HuH-7.5 (cell line): ENCODE measurements at regions not wholly inside any gene's neighbourhood (a gene's known extent, or its start where the extent isn't known, plus 50 kb on each side); places are given as distances from the start of the nearest gene placed in this dataset.

ENCODE experiments used
- DNase-seq: peaks from one replicate; pipeline ENCODE4 v3.0.0; 2011; ENCODE audit warnings: low spot score

DNA sequence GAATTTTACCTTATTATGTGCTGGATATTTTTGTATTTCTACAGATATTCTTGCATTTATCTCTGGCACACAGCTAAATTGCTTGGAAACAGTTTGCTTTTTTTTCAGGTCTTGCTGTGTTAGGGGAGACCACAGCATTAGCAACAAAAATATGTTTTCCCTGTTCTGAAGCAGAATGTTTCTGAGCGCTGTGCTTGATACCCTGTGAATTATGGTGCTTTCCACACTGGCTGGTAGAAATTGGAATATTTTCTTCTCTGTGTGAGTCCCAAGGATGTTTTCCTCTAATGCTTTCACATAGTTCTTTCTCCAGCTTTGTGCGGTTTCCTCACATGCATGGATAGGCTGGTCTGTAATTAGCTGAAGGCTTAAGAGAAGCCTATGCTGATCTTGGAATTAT is 651.6 kb upstream of the IGFBP3 start:
- no peak for DNase-seq

DNA sequence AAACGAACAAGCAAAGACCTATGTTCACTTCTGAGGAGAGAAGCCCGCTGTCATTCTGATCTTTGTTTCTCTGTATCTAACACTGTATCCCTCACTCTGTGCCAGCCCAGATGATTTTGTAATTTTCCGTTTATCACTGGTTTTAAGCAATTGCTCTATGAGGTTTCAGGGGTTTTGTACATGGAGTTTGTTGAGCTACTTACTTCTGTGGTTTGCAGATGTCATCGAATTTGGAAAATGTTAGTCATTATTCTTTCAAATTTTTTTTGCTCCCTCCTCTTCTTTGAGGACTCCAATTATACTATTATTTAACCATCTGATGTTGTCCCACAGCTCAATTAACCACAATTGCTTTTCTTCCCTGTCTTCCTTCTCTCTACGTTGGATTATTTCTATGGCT is 650.9 kb upstream of the IGFBP3 start:
- DNase-seq, result no peak

DNA sequence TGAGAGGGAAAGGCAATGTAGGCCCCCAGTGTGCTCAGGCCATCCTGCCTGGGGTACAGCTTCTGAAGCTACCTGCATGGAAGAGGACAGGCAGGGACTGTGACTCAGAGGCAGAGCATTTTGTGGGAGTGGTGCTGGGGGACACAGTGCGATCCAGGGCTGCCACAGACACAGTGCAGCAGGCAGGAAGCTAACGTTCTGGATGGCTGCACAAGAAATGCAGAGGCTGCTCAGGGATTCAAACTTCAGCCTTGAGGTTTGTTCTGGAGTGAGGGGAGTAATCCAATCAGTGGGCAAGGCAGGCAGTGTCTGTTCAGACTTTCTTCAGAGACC is 648.0 kb upstream of the IGFBP3 start:
- no peak for DNase-seq

DNA sequence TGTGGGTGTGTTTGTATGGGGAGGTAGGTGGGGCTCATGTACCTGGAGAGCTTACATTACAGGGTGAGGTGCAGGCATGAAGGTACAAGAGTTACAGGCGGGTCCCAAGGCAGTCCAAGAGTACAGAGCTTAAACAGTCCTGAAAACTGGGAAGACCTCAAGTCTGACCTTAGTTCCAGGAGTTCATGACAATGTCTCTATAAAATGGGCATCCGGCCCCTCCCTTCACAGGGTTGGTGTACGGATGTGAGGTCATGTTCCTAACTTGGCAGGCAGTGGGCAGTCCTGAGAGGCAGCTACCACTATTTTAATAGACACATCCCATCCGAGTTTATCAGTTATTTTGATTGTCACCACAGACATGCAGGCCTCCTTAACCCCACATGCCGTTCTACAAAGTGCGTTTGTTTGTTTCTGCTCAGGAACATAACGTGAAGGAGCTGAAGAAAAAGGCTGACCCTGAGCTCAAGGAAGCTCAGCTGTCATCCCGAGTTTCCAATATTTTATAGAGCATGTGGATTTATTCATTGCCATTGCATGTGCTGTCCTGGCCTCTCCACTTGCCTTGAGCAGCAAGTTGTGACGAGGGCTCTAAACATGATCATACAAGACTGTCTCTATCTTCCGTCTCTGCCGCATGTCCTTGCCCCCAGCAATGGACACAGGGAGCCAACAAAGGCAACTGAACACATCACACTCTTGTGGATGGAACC is 647.5 kb upstream of the IGFBP3 start:
- DNase-seq, result no peak

DNA sequence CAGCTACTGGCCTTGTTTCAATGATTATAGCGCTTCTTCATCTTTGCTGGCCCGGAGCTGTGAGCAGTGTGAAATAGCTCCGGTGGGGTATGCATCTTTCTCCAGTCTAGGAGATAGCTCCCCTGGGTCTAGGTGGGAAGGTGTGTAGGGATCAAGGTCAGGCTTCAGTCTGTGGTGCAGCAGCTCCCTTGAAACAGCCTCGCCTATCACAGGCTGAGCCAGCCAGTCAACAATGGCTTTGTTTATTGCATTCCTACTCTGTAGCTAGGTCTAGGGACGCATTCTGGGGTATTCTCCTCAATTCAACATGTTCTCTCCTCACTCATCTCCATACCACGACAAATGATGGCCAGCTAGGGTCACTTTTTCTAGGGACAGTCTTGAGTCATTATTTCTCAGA is 646.8 kb upstream of the IGFBP3 start:
- DNase-seq, result no peak

DNA sequence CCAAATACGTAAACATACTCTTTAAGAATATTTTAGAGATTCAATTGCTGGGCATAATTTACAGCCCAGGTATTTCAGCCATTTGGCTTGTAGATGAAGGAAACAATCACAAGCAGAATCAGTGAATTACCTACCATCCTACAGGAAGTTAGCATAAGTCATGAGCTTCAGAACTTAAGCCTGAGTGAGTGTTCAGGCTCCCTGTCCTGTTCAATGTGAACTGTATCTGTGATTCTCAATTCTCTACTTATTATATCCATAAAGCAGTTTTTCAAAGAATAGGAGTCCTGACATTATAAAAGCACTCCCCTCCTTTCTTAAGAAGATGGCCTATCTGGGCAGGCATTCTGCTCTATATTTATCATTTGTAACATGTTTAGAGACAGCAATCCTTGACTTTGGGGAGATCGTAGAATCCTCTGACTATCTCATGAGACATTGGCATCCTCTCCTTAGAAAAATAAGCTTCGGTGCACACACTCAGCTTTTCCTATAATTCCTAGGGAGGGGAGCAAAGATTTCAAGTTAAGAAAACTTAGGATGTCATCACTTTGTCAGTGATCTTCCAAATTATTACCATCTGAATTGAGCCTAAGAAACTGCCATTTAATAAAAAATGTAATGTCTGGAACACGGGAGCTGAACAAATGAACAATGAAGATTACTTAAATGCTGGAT is 645.2 kb upstream of the IGFBP3 start:
- no peak for DNase-seq

DNA sequence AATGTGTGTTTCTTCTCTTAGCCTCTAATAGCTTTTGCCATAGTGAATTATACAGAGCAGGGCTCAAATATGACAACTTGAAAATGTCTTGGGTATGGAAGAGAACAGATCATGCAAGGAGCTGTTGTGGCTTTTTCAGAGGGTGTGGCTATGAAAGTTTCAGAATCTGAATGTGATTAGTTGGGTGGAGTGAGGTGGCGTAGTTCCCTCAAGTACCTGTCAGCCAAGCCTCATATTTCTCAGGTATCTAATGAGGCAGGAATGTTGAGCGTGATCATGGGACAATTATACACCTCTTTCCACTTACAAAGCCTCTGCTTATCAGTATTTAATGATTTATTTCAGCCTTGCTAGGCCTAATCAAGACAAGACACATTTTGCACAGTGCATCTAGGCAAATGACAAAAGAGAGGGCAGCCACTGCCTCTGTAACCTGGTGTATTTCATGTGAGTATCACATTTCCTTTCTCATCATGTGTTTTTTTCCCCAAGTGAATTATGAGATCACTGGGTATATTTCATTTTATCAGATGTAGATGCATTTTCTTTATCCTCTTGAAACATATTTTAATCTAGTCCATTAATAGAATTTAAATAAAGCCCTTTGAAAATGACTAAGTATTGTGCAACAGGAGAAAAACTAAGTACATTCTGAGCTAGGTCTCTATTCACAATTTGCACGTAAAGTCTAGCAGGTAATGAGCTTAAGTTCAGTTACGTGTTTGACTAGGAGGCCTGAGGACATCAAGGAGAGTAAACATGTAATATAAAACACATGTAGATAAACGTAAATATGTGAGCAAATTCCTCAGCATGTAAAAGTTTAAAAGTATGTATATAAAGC is 644.4 kb upstream of the IGFBP3 start:
- no peak for DNase-seq

DNA sequence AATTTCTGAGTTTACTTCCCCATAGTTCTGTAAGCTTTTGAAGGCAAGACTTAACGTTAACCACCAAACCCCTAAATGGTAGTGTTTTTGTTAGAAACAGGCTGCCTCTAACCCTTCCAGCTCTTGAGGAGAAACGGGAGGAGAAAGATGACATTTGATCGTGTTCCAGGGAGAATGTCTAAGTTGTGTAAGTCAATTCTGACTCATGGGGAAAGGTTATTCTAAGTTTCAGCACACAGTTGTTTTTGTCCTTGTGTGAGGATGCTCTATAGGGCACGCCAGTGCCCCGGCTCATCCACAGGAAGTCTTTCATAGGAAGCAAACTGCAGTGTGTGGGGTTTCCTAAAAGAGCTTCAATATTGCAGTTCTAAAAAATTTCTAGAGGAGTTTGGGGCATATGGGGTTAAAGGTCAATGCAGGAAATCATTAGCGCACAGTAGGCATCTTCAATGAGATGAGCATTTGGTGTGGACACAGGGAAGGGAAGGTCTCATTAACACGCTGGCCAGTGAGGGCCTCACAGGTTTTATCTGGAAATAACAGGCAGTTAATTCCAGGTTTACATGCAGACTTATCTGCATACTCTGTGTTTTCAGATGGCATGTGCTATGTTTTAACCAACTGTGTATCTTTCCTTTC is 638.2 kb upstream of the IGFBP3 start:
- no peak for DNase-seq

DNA sequence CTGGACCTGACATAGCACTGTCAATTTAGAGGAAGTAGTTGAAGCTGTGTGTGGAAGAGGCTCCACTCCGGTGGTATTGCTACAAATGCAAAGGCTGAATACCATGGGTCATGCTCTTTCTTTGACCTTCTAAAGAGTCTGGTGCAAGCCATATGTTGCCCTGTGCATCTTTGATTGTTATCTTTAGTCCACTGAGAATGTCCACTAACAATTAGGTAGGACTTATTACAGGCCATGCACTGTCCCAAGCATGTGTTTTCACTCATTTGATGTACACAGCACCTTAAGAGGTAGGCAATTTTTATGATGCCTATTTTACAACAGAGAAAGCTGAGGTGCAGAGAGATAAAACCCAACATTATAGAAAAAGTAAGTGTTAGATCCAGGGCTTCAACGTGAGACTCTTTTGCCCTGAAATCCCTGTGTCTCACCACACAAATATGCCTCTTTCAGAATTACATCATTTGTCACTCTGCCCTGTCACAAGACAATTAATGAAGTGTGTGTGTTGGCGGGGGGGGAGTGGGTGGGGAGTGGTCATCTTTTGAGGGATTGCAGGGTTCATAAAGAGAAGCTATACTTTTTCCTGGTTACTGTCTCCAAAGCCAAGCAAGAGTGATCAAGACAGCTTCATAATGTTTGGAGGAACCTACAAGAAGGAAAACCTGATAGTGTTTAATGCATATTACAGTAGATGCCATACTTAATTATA is 637.6 kb upstream of the IGFBP3 start:
- no peak for DNase-seq

DNA sequence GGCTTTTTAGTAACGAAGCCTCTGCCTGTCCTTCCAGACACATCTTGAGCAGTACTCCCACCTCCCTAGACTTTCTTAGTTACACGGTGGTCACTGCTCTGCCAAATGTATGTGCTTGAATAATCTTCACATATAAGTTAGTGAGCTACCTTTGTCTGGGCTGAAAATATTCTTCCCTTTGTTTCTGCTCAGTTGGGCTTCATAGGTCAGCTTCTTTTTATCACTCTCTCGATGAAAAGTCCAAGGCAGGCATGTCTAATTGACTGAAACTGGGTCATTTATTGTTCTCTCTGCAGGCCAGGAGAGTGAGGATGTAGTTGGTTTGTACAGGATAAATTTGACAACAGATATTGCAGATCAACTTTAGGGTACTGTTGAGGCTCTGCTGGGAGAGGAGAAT is 636.7 kb upstream of the IGFBP3 start:
- DNase-seq, result no peak

DNA sequence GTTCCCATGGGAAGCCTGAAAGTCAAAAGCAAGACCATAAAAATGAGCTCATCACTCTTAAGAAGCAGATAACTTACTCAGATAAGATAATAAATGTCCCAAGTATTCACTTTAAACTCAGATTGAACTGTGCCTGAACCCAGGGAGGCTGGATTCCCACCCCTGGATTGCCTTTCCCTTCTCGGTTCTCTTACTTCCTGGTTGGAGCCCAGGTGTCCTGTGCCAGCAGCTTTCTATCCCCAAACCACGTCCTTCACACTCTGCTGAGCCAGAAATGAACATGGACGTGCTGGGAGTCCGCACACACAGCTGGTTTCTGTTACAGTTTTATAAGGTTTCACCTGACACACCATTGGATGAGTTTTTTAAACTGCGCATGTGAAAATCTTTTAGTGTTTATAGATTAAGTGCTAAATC is 636.2 kb upstream of the IGFBP3 start:
- no peak for DNase-seq

DNA sequence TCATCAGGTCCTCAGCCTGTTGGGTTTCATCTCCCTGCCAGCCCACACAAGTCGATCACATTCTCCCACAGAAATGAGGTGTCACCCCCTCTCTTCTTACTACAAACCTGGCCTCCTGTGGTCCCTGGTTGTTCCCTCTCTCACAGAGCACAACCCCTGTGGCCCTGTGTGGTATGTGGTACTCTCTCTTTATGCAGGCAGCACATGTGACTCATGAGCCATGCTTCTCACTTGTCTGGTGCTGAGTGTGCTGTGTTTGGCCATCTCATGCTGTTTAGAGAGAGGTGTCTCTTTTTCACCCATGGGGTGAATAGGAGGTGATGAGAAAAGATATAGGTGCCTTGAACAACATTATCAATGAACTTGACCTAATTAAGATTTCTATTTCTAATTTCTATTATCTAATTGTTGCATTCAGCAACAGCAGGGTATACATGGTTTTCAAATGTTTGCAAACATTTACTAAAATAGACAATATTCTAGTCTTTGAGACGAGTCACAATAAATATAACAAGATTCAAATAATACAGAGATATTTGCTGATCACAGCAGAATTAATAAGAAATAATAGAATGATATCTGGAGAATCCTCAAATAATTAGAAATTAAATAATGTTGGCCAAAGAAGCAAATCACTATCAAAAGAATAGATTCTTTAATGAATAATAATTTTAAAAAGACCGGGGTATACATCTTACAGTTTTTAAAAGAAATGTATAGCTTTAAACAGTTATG is 633.8 kb upstream of the IGFBP3 start:
- no peak for DNase-seq

DNA sequence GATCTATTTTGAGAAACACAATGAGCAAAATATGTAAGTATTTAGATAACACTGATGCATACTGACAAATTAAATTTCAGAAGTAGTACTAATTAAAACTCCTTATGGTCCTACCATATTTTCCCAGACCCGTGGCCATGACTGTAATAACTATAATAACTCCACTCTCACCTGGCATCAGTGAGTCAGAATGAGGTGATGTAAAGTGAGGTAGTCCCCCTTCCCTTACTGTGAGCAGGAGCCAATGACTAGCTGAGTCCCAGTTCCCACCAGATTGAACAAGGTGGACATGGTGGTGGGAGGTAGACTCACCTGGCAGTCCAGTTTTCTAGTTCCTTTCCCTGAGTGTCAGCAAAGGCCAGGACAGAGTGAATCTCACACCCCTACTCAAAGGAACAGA is 630.5 kb upstream of the IGFBP3 start:
- no peak for DNase-seq

DNA sequence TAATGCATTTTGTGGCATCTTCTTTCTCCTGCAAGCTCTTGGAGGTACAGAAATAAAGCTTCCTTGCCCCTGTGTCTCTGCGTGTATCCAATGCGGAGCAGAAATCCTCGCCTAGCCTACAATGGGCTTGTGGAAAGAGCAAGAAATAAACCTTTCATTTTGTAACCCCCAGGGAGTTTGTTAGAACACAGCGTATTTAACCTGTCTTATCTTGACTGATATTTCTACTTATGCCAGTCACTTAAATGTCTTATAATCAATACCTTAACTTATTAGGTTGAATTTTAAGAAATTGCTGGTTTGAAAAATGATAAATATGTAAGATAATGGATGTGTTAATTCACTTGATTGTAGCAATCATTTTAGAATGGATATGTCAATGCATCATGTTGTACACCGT is 629.8 kb upstream of the IGFBP3 start:
- DNase-seq, result no peak

DNA sequence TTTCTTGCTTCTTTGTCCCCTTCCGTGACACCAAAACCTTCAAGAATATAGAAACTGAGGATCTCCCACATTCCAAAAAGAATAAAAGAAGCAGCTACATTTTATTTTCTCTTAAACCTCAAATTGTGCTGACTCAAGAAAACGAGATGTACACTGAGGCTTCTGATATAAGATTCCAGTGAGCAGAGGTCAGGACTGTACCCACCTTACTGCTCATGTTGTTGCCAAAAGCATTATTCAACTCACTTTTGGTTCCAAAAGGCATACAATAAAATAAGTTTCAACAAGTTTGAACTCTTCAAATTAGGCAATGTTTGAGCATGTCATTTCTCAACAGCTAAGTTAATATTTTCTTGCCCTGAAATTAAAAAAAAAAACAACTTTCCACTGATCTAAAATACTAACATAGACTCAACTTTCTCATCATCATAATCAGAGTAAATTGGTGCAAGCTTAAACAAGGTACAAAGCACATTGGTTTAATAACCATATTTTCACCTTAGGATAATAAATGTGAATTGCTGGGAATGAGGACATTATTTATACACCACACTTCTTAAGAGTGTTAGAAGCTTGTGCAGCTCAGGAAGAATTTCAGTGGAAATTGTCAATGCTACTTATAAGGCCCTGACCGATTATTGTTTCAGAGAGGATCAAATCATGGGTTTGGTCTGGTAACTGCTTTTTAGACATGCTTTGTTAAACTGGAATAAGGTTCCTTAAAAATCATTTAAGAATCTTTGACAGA is 629.0 kb upstream of the IGFBP3 start:
- DNase-seq, result no peak

DNA sequence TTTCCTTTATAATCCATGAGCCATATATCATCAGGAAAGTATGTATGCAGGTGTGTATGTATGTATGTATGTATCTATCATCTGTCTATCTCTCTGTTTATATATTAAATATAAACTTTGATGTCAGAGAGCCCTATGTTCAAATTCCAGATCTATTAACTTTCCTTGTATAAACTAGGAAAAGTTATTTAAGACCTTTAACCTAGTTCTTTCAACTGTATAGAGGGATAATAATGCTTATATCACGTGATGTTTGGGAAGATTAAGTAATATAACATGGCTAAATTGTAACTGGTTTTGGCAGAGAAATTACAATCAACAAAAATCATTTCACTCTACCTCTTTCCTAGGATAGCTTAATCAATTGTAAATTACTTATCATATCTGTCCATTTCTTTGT is 628.3 kb upstream of the IGFBP3 start:
- no peak for DNase-seq

DNA sequence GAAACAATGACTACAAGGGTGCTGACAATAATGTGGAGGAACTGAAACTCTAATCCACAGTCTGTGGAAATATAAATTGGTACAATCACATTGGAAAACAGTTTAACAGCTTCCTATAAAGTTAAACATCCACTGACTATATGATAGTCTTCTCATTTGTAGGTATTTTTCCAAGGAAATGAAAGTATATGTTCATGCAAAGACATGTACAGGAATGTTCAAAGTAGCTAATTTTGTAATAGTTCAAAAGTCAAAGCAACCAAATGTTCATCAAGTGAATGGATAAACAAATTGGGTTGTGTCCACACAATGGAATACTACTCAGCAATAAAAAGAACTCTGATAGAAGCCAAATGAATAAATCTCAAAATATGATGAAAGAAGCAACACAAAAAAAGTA is 626.0 kb upstream of the IGFBP3 start:
- no peak for DNase-seq

DNA sequence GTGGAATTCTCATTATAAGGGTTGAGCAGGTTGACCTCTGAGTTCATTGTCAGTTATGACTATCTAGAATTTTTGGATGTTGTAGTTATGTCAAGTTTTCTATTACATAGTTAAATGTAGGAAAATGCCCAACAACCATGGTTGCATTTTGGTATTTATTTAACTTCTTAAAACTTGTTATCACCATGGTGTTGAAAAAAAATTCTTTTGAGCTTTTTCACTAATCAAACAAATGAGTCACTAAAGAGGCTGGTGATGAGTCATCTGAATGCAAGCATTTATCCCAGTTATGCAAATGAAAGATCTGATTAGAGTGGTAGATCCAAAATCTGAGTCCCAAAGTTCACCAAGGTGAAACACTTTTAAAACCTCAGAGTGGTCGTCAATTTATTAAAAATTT is 624.7 kb upstream of the IGFBP3 start:
- DNase-seq, result no peak

DNA sequence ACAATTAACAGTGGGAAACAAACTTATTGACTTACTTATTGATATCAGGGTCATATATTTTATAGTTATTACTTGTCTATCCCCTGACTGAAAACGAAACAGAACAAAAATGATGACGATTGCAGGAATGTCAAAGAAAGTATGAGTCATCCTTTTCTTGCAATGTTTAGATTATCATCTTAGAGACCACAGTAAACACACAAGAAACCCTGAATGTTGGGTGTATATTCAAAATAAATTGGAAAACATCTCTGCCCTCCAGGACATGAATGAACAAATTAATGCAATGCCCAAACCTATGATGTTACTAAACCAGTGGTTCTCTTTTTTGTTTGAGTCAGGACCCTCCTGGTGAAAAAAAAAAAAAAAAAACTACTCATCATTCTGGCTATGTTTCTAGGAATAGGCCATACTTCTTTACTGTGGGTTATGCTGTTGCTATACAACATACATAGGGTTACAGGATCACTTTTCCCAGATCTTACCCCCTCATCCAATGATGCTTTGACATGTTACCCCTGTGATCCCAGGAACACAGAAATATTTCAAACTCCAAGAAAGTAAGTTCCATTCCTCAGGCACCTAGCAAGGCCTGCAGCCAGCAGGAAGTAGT is 623.4 kb upstream of the IGFBP3 start:
- no peak for DNase-seq

DNA sequence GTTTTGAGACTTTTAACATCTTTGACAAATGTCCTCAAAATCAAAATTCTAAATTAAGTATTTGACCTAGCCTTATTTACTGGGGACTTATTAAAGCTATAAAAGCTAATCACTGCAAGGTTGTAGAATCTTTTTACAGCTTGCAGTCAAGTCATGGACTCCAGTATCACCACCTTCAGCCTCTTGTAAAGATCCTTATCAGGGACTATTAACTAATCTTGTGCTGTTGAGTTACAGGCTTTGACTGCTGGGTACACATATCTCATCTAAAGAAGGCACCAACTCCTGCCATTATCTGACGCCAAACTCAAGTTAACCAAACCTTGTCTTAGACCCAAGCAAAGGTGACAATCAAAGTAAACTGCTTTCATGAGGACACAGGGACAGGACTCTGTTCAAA is 621.0 kb upstream of the IGFBP3 start:
- no peak for DNase-seq
